ENCODE measurements at regions not wholly inside any gene's neighbourhood (a gene's known extent, or its start where the extent isn't known, plus 50 kb on each side); places are given as distances from the start of the nearest gene placed in this dataset.

DNA sequence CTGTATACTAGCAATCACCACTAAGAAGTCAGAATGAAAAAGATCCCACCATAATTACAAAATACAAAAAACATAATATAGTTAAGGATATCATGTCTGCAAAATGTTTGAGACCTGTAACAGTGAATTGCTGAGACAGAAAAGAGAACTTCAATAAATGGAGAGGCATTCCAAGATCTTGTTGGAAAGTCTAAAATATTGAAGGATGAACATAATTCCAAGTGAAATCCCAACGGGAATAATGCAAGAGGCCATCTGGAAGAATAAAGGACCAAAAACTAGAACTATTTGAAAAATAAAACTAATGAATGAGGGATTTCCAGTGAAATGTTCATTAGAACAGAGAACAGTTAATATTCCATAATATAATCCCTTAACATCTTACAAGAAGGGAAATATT lies 110.9 kb downstream of the COL6A6 start:
- Histone ChIP-seq H3K9me1 (replicated peaks; ENCODE audit: control insufficient read depth, extremely low read depth, insufficient read depth, low read length) (no peaks in the 10 kb centered on the region), H4K20me1 (replicated peaks; ENCODE audit: control insufficient read depth, extremely low read depth, insufficient read depth, low read length) (no peaks in the 10 kb centered on the region), H3K27ac (ENCODE audit: insufficient read depth, low read depth, low read length) (no peak overlapping the region), H3K79me2 (ENCODE audit: control insufficient read depth, insufficient read depth, low read length) (no peaks in the 10 kb centered on the region), H3K4me1 (ENCODE audit: control insufficient read depth, extremely low read depth, insufficient read depth, low read length) (no peaks in the 10 kb centered on the region), H3K9ac (replicated peaks; ENCODE audit: extremely low read depth, insufficient read depth, low read length) (no peak overlapping the region), H3K4me3 (replicated peaks in 1 of 3; ENCODE audit: insufficient read depth in 1 of 3, low read depth in 1 of 3, low read length in 3 of 3) (no peak overlapping the region), H3K9me3 (replicated peaks; ENCODE audit: control insufficient read depth, insufficient read depth, low read length) (no peaks in the 10 kb centered on the region), H3K27me3 (ENCODE audit: control insufficient read depth in 2 of 2, insufficient read depth in 2 of 2, low read length in 2 of 2) (no peaks in the 10 kb centered on the region), H3K36me3 (ENCODE audit: control insufficient read depth in 2 of 2, extremely low read depth in 1 of 2, insufficient read depth in 2 of 2, low read length in 2 of 2) (no peaks in the 10 kb centered on the region), H3K4me2 (ENCODE audit: insufficient read depth, low read length) (no peak overlapping the region), H2AFZ (ENCODE audit: low read depth, low read length) (no peak overlapping the region)
- dilution Hi-C loops (cut with MboI; ENCODE audit: extremely low pct_ligation_motif_present, low sequenced_read_pairs), result no loop called here
- FAIRE-seq (no peak), DNase-seq (ENCODE audit: low read depth, low spot score) (no peak)
- no TSS peak for BruUV-seq (replicated peaks)
- TF ChIP-seq MYC (IDR thresholded peaks at IDR 0.05; ENCODE audit: low read depth, low read length) (no peak), CTCF (IDR thresholded peaks at IDR 0.05; ENCODE audit: extremely low read depth in 1 of 2, insufficient read depth in 1 of 2, low read depth in 1 of 2, low read length in 2 of 2) (no peak), JUN (IDR thresholded peaks at IDR 0.05; ENCODE audit: borderline replicate concordance, insufficient read depth, insufficient read length, low read depth) (no peak), POLR2A (IDR thresholded peaks at IDR 0.05; ENCODE audit: low read depth, low read length) (no peak), GATA2 (IDR thresholded peaks at IDR 0.05; ENCODE audit: insufficient read depth, insufficient read length, low read depth, low read length) (no peak), POLR2AphosphoS5 (IDR thresholded peaks at IDR 0.05; ENCODE audit: insufficient read depth, low read depth, low read length) (no peak), EZH2 (IDR thresholded peaks at IDR 0.05; ENCODE audit: borderline replicate concordance, low read depth, low read length, severe bottlenecking) (no peak), FOS (IDR thresholded peaks at IDR 0.05; ENCODE audit: borderline replicate concordance, insufficient read depth, low read length) (no peak)
- TF ChIP-seq, protein P1, sequence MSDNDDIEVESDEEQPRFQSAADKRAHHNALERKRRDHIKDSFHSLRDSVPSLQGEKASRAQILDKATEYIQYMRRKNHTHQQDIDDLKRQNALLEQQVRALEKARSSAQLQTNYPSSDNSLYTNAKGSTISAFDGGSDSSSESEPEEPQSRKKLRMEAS (IDR thresholded peaks at IDR 0.05; ENCODE audit: insufficient read depth, insufficient read length), result no peak
- POLR2A ChIA-PET, result no interaction called here
- CTCF ChIA-PET, result no interaction called here
- intact Hi-C loops (cut with micrococcal nuclease), result no loop called here
